ENCODE measurements at regions not wholly inside any gene's neighbourhood (a gene's known extent, or its start where the extent isn't known, plus 50 kb on each side); places are given as distances from the start of the nearest gene placed in this dataset.

- no peak for TF ChIP-seq CTCF (IDR thresholded peaks at IDR 0.05; ENCODE audit: insufficient read depth, low read depth, low read length)
- TF ChIP-seq EZH2 (IDR thresholded peaks at IDR 0.05; ENCODE audit: insufficient read depth, low read length), result no peak
- no peak for FAIRE-seq
- Histone ChIP-seq H3K27me3 (ENCODE audit: insufficient read depth, low read length) (peaks cover 13% of the 10 kb centered on the region), H4K20me1 (ENCODE audit: insufficient read depth, low read length) (no peaks in the 10 kb centered on the region), H2AFZ (ENCODE audit: low read depth, low read length) (no peak overlapping the region), H3K79me2 (ENCODE audit: insufficient read depth, low read length) (no peaks in the 10 kb centered on the region), H3K27ac (ENCODE audit: low read depth, low read length) (no peak overlapping the region), H3K4me2 (ENCODE audit: low read length) (no peak overlapping the region), H3K9ac (ENCODE audit: low read length) (no peak overlapping the region), H3K4me1 (ENCODE audit: insufficient read depth, low read length) (peaks cover 1% of the 10 kb centered on the region), H3K36me3 (ENCODE audit: insufficient read depth, low read length) (no peaks in the 10 kb centered on the region), H3K4me3 (ENCODE audit: insufficient read depth, low read depth, low read length) (no peak overlapping the region), H3K9me3 (ENCODE audit: insufficient read depth, low read depth, low read length) (no peaks in the 10 kb centered on the region)
- Mint-ChIP-seq H3K9me3 (ENCODE audit: unreplicated experiment) (no peaks in the 10 kb centered on the region), H3K4me1 (ENCODE audit: low read depth, unreplicated experiment) (peaks cover 8% of the 10 kb centered on the region), H3K4me3 (ENCODE audit: unreplicated experiment) (no peak overlapping the region), H3K27me3 (ENCODE audit: low read depth, unreplicated experiment) (peaks cover 52% of the 10 kb centered on the region), H3K27ac (ENCODE audit: unreplicated experiment) (no peak overlapping the region), H3K36me3 (ENCODE audit: low read depth, unreplicated experiment) (no peaks in the 10 kb centered on the region)
- no peak for DNase-seq (ENCODE audit: low read depth)
Observed at GRCh38 chr3:127462111-127462655, 128.3 kb downstream of the TPRA1 start.

GRCh38 chr3:127461286-127461910, 129.1 kb downstream of the TPRA1 start:
- H3K4me3 ChIP-seq (ENCODE audit: insufficient read depth, low read depth, low read length), result no peak overlapping the region
- no peak overlapping the region for H3K4me3 Mint-ChIP-seq (ENCODE audit: unreplicated experiment)
- no peak overlapping the region for H3K4me2 ChIP-seq (ENCODE audit: low read length)
- H3K36me3 ChIP-seq (ENCODE audit: insufficient read depth, low read length), result no peaks in the 10 kb centered on the region
- H3K79me2 ChIP-seq (ENCODE audit: insufficient read depth, low read length), result no peaks in the 10 kb centered on the region
- DNase-seq (ENCODE audit: low read depth) (no peak), FAIRE-seq (no peak)
- no peaks in the 10 kb centered on the region for H4K20me1 ChIP-seq (ENCODE audit: insufficient read depth, low read length)
- peaks cover 9% of the 10 kb centered on the region for H3K4me1 ChIP-seq (ENCODE audit: insufficient read depth, low read length)
- H3K27me3 Mint-ChIP-seq (ENCODE audit: low read depth, unreplicated experiment), result peaks cover 48% of the 10 kb centered on the region
- H3K27me3 ChIP-seq (ENCODE audit: insufficient read depth, low read length), result peaks cover 13% of the 10 kb centered on the region
- no peak overlapping the region for H3K27ac ChIP-seq (ENCODE audit: low read depth, low read length)
- no peak for TF ChIP-seq CTCF (IDR thresholded peaks at IDR 0.05; ENCODE audit: insufficient read depth, low read depth, low read length)
- no peak for TF ChIP-seq EZH2 (IDR thresholded peaks at IDR 0.05; ENCODE audit: insufficient read depth, low read length)
- no peak overlapping the region for H3K9ac ChIP-seq (ENCODE audit: low read length)
- no peak overlapping the region for H2AFZ ChIP-seq (ENCODE audit: low read depth, low read length)
- no peaks in the 10 kb centered on the region for H3K9me3 ChIP-seq (ENCODE audit: insufficient read depth, low read depth, low read length)
- H3K4me1 Mint-ChIP-seq (ENCODE audit: low read depth, unreplicated experiment), result peaks cover 9% of the 10 kb centered on the region
- no peaks in the 10 kb centered on the region for H3K36me3 Mint-ChIP-seq (ENCODE audit: low read depth, unreplicated experiment)
- no peaks in the 10 kb centered on the region for H3K9me3 Mint-ChIP-seq (ENCODE audit: unreplicated experiment)
- no peak overlapping the region for H3K27ac Mint-ChIP-seq (ENCODE audit: unreplicated experiment)

GRCh38 chr3:127459891-127460290, 130.6 kb downstream of the TPRA1 start:
- no peak overlapping the region for H3K27ac ChIP-seq (ENCODE audit: low read depth, low read length)
- DNase-seq (ENCODE audit: low read depth) (no peak), FAIRE-seq (no peak)
- Mint-ChIP-seq H3K4me1 (ENCODE audit: low read depth, unreplicated experiment) (peaks cover 15% of the 10 kb centered on the region), H3K36me3 (ENCODE audit: low read depth, unreplicated experiment) (no peaks in the 10 kb centered on the region), H3K27ac (ENCODE audit: unreplicated experiment) (no peak overlapping the region), H3K9me3 (ENCODE audit: unreplicated experiment) (no peaks in the 10 kb centered on the region), H3K27me3 (ENCODE audit: low read depth, unreplicated experiment) (peaks cover 42% of the 10 kb centered on the region), H3K4me3 (ENCODE audit: unreplicated experiment) (no peak overlapping the region)
- H3K9me3 ChIP-seq (ENCODE audit: insufficient read depth, low read depth, low read length), result no peaks in the 10 kb centered on the region
- no peak overlapping the region for H3K4me3 ChIP-seq (ENCODE audit: insufficient read depth, low read depth, low read length)
- H3K4me2 ChIP-seq (ENCODE audit: low read length), result no peak overlapping the region
- H4K20me1 ChIP-seq (ENCODE audit: insufficient read depth, low read length), result no peaks in the 10 kb centered on the region
- TF ChIP-seq EZH2 (IDR thresholded peaks at IDR 0.05; ENCODE audit: insufficient read depth, low read length) (no peak), CTCF (IDR thresholded peaks at IDR 0.05; ENCODE audit: insufficient read depth, low read depth, low read length) (no peak)
- no peak overlapping the region for H3K9ac ChIP-seq (ENCODE audit: low read length)
- no peaks in the 10 kb centered on the region for H3K36me3 ChIP-seq (ENCODE audit: insufficient read depth, low read length)
- peaks cover 8% of the 10 kb centered on the region for H3K27me3 ChIP-seq (ENCODE audit: insufficient read depth, low read length)
- no peaks in the 10 kb centered on the region for H3K79me2 ChIP-seq (ENCODE audit: insufficient read depth, low read length)
- peaks cover 16% of the 10 kb centered on the region for H3K4me1 ChIP-seq (ENCODE audit: insufficient read depth, low read length)
- H2AFZ ChIP-seq (ENCODE audit: low read depth, low read length), result no peak overlapping the region
